ENCODE measurements at regions not wholly inside any gene's neighbourhood (a gene's known extent, or its start where the extent isn't known, plus 50 kb on each side); places are given as distances from the start of the nearest gene placed in this dataset.

- no peak for DNase-seq (ENCODE audit: insufficient read length, low spot score)
- FAIRE-seq: no peak
- TF ChIP-seq, protein P1, sequence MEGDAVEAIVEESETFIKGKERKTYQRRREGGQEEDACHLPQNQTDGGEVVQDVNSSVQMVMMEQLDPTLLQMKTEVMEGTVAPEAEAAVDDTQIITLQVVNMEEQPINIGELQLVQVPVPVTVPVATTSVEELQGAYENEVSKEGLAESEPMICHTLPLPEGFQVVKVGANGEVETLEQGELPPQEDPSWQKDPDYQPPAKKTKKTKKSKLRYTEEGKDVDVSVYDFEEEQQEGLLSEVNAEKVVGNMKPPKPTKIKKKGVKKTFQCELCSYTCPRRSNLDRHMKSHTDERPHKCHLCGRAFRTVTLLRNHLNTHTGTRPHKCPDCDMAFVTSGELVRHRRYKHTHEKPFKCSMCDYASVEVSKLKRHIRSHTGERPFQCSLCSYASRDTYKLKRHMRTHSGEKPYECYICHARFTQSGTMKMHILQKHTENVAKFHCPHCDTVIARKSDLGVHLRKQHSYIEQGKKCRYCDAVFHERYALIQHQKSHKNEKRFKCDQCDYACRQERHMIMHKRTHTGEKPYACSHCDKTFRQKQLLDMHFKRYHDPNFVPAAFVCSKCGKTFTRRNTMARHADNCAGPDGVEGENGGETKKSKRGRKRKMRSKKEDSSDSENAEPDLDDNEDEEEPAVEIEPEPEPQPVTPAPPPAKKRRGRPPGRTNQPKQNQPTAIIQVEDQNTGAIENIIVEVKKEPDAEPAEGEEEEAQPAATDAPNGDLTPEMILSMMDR (IDR thresholded peaks at IDR 0.05; ENCODE audit: insufficient read depth, missing control alignments): no peak
Observed at GRCh38 chr20:18907353-18907752, 93.8 kb downstream of the SCP2D1 start.

DNA sequence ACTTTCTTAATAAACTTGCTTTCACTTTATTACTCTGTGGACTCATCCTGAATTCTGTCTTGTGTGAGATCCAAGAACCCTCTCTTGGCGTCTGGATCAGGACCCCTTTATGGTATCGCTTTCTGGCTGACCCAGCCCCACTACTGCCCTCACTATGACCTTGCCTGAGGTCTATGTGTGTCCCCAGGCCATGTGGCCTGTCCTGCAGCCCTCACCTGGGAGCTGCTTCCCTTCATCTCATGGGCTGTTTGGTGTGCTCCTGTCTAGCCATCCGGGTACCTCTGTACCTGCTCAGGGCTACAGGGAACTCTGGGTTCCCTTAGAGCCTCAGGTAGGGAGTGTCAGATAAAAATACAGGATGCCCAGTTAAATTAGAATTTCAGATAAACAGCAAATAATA lies 94.5 kb downstream of the SCP2D1 start:
- TF ChIP-seq, protein P1 (IDR thresholded peaks at IDR 0.05; ENCODE audit: insufficient read depth, missing control alignments): no peak
- DNase-seq (ENCODE audit: insufficient read length, low spot score) (no peak), FAIRE-seq (no peak)

- DNase-seq (ENCODE audit: insufficient read length, low spot score) (no peak), FAIRE-seq (no peak)
- TF ChIP-seq, protein P1 (IDR thresholded peaks at IDR 0.05; ENCODE audit: insufficient read depth, missing control alignments): no peak
Observed at GRCh38 chr20:18909254-18909653, 95.7 kb downstream of the SCP2D1 start.

DNA sequence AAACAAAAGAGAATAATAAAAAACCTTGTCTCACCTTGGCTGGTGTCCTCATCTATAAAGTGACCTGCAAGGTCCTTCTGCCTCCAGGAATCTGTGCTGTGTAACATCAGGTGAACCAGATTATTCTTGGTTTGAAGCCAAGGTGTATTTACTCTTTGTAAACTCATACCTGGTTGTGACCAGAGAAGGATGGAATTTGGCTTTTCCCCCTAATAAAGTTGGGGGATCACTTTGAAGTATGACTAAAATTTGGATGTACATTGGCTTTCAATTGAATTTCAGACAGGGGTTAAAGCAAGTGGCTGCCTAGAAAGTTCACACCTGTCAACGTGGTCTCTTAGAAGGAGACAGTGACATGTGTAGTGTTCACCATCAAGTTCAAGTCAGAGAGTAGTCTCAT lies 100.1 kb downstream of the SCP2D1 start:
- DNase-seq (ENCODE audit: insufficient read length, low spot score): no peak
- TF ChIP-seq, protein P1 (IDR thresholded peaks at IDR 0.05; ENCODE audit: insufficient read depth, missing control alignments): no peak
- no peak for FAIRE-seq

DNA sequence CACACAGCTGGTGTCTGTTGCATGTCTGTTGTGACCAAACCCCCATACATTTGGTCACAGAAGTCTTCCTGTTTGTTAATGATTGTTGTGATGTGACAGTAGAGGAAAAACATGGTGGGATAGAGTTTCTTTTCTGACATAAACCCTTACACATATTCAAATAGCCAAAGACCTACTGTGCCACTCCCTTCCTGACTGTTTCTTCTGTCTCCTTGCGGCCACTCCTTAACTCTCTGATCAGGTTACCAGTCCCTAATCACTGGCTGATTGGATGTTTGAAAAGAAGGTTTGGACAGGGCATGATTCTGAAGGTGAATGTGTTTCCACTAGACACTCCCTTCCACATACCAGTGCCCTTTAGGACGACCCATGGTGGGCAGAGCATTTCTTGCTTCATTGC lies 101.2 kb downstream of the SCP2D1 start:
- TF ChIP-seq, protein P1 (IDR thresholded peaks at IDR 0.05; ENCODE audit: insufficient read depth, missing control alignments): no peak
- FAIRE-seq (no peak), DNase-seq (ENCODE audit: insufficient read length, low spot score) (no peak)

DNA sequence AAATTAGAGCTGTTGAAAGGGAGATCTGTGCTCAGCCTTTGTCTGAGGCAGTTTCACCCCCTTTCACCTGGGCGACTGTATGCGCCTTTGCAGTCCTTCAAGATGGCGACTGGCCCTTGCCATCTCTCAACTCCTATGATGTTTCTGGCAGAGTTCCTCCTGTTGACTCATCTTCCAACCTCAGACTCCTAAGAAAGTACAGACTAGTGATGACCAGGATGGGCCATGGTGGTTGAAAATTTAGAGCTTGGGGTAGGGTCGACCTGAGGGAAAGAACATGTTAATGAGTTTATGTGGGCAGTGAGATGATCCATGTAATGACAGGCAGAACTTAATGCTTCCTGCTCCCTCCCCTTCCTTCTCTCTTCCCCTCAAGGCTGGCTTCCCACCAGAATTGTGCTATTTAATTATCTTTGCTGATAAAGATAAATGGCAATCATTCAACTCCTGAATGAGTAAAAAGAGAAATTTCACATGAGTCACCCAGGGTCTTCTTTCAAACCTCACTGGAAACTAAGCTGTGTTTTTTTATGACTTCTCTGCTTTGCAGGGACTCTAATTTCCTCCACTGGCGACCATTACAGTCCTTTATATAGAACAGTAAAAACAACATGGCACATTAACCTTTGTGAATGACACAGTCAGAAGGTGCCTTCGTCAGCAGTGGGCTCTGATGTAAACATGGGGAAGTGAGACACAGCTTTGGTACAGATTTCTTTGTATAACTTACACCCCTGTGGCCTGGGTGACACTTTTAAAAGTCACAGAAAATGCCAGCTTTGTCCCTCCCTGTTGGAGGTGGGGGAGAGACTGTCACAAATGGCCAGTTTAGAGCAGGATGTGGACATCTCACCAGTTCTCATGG lies 103.5 kb downstream of the SCP2D1 start:
- no peak for FAIRE-seq
- no peak for DNase-seq (ENCODE audit: insufficient read length, low spot score)

GRCh38 chr20:18919996-18920395 lies 106.4 kb downstream of the SCP2D1 start:
- no peak for FAIRE-seq
- no peak for DNase-seq (ENCODE audit: insufficient read length, low spot score)
- TF ChIP-seq, protein P1 (IDR thresholded peaks at IDR 0.05; ENCODE audit: insufficient read depth, missing control alignments): no peak

More for the DNA sequence above, 103.5 kb downstream of the SCP2D1 start:
- TF ChIP-seq, protein P1 (IDR thresholded peaks at IDR 0.05; ENCODE audit: insufficient read depth, missing control alignments): no peak
